Stimulated activated CD8-positive, alpha-beta memory T cell treated with anti-CD3 and anti-CD28 coated beads, Interleukin-12 subunit alpha, Interleukin-12 subunit beta, amount 100 ng/mL, for 4 hours (primary cell): ENCODE measurements at regions not wholly inside any gene's neighbourhood (a gene's known extent, or its start where the extent isn't known, plus 50 kb on each side); places are given as distances from the start of the nearest gene placed in this dataset.

ENCODE experiments used
- DNase-seq: peaks from one replicate; pipeline ENCODE4 v3.0.0-alpha.2; 2020; ENCODE audit warnings: low read depth

- no peak for DNase-seq
These were observed 378.9 kb downstream of the PMP22 start for GRCh38 chr17:14886200-14886739.

GRCh38 chr17:14882131-14882530, 383.0 kb downstream of the PMP22 start:
- no peak for DNase-seq

DNA sequence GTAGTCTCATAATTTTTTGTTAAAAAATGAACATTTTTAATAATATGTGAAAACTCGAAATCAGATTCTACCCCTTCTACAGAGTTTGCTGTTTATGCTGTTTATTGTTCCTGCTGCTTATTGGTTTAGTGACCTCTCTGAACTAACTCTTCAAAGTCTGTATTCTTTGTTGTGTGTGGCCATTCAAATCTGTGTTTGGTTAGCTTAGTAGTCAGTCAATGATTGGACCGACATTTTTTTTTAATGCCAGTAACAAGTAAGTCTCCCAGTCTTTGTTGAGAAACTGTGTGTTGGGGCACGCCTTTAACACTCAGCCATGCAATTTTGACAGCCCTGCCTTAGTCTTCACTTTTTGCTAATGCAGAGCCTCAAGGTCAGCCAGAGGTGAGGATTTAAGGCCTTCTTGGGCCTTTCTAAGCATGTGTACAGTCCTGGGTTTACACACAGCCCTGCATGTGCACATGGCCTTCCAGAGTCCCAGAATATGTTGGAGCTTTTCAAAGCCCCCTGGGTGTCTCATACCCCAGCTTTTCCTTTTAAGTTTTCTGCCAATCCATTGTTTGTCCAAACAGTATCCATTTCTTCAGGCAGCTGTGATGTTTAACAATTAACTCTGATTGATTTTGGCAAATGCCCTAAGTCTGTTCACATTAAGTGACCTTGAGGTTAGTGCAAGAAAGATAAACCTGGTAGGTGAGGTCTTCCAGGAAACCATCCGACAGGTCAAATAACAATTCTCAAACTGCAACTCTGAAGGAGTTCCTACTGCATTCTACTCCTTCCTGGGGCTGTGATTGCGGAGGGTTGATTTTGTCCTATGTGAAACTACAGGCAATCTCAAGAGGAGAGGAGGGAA, 389.3 kb downstream of the PMP22 start:
- no peak for DNase-seq

- DNase-seq: no peak
These were observed 391.1 kb downstream of the PMP22 start for GRCh38 chr17:14873996-14874395.

GRCh38 chr17:14873540-14873939, 391.6 kb downstream of the PMP22 start:
- no peak for DNase-seq

GRCh38 chr17:14871921-14872320, 393.2 kb downstream of the PMP22 start:
- DNase-seq: no peak

- DNase-seq: no peak
These were observed 398.9 kb downstream of the PMP22 start for GRCh38 chr17:14866266-14866665.

DNA sequence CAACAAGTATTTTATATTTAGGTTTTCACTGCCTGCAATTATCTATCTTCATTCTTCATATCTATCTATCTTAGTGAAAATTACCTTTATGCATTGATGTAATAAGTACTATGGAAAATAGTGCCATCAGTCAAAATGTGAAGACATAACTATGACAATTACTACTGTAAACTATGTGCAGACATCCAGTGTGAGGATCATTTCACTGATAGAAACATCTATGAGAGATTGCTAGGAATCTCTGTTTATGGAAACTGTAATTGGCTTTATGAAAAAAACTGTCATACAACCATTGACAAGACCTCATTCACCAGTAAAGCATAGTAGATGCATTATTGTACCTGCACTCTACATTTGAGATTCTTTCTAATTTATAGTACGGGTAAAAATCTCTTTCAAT, 401.0 kb downstream of the PMP22 start:
- DNase-seq: no peak

- DNase-seq: no peak
These were observed 405.6 kb downstream of the PMP22 start for GRCh38 chr17:14859542-14859941.

- no peak for DNase-seq
These were observed 408.9 kb downstream of the PMP22 start for GRCh38 chr17:14856176-14856575.

DNA sequence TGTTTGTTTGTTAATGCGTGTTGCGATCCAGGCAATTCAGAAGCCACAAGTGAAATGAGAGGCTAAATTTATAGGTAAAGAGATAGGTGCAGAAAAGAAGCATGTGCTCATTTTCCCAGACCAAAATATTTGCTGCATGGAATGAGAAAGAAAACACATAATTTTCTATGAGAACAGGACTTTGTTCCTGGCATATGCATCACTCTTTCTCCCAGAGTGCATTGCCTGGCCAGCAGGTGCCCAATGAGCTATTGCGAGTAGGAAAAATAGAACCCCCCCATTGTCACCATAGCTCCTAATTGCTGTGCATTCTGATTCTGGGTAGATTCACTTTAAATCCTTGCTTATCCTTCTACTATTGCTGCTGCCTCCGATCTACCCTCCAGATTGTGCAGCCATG, 410.4 kb downstream of the PMP22 start:
- DNase-seq: no peak

DNA sequence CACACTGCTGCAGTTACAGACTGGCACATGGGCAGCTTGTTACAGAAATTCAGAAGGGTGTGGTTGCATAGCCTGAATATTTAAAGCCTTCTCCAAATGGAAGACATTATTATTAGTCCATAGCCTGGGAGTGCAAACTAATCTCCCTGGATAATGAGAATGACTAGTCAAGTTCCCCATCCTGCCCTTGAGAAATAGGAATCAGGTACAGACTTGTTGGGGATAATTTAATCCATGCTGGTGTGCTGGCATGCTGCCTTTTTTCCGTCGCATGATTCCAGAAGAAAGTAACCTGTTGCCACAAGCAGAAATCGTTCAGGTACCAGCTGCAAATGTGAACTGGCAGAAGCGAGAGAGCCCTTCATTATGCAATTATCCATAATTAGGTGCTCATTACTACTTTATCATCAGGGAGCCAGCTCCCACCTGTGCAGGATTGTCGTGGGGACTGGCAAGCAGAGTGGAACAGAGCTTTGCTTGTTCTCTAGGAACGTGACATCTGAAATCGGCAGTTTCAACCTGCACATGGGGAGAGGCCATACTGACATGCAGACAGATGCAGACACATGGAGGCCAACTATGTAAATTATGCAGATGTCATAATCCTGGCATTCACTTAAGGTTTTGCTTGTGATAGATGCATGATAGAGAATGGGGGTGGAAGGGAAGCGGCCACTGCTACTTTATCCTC, 419.4 kb downstream of the PMP22 start:
- DNase-seq: no peak

DNA sequence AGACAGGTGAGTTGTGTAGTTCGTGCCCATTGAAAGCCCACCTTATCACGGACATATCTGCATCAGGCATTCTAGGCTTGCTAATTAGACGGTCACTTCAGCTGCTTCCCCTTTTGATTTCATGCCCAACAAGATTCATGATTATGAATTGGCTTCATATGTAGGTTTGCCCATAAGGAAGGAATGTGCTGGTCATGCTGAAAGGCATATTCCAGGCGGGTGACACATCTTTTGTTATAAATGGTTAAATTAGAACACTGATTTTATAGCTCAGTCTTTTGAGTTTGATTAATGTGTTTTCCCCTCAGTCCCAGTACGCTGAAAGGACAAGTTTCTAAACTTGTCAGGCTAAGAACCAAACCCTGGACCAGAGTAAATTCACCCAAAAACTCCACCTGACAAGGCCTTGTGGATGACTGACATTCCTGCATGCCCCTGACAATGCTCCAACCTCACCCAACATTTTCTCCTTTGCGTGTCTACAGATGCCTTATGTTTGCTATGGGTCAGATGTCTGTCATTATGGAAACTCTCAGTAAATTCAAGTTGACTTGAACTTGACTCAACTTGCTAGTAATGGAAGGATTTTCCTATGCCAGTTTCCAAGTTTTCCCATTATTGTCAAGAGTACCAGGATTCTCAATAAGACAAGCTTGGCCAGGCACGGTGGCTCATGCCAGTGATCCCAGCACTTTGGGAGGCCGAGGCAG, 421.9 kb downstream of the PMP22 start:
- no peak for DNase-seq

GRCh38 chr17:14840616-14841231, 424.4 kb downstream of the PMP22 start:
- no peak for DNase-seq

GRCh38 chr17:14838567-14838966, 426.6 kb downstream of the PMP22 start:
- DNase-seq: no peak

- no peak for DNase-seq
These were observed 431.8 kb downstream of the PMP22 start for GRCh38 chr17:14833201-14833785.

- DNase-seq: no peak
These were observed 433.6 kb downstream of the PMP22 start for GRCh38 chr17:14831491-14831890.

DNA sequence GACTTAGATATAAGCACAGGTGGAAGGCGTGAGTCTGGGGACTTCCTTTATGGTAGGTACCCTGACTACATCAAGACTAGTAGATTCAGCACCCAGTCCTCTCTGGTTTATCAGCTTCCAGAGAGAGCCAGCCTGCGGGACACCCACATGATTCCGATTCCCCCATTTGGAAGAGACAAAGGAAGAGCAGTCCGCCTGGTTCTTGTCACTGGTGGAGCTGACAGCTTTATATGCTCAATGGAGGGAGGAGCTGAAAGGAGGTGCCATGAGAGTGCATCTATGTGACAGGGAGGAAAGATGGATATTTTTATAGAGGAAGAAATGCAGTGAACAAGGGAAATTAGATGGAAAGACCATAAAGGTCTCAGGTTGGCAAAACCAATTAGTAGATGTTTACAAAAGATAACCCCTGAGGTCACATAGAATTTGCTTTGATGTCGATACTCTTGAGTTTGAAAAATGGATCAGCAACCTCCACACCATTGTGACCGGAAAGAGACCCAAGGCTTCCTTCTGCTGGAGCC, 437.7 kb downstream of the PMP22 start:
- DNase-seq: no peak

DNA sequence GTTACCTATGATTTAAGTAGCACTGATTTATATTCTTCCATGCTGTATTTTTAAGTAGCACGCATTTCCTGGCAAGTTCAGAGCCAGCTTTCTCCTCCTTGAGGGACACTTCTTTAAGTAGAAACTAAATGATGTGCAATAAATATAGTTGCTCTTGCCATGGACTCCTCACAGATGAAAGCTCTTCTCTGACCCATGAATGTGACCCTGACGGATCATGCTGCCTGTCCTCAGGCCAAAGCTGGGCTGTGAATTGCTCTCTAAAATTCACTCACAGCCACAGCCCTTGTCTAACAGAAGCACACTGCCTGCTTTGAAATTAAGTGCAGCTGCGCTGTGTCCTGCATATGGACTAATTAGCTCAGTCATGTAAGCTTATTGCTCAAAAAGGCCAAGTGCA, 438.8 kb downstream of the PMP22 start:
- no peak for DNase-seq

GRCh38 chr17:14818469-14818868, 446.7 kb downstream of the PMP22 start:
- DNase-seq: no peak

DNA sequence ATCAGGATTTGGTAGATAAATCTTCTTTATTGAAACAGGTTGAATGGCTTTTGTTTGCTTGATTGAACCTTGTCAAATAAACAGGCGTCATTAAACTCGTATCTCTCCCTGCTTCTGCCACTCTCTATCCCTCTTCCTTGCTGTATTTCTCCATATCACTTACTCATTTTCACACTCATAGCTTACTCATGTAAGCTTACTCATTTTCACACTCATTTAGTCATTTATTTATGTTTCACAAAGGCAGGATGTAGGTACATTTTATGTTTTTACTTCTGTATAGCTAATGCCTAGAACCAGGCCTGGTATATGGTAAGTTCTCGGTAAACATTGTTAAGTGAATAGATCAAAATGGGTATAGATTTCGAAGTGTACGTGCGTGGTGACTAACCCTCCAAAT, 450.0 kb downstream of the PMP22 start:
- no peak for DNase-seq
